ENCODE measurements at regions not wholly inside any gene's neighbourhood (a gene's known extent, or its start where the extent isn't known, plus 50 kb on each side); places are given as distances from the start of the nearest gene placed in this dataset.

DNA sequence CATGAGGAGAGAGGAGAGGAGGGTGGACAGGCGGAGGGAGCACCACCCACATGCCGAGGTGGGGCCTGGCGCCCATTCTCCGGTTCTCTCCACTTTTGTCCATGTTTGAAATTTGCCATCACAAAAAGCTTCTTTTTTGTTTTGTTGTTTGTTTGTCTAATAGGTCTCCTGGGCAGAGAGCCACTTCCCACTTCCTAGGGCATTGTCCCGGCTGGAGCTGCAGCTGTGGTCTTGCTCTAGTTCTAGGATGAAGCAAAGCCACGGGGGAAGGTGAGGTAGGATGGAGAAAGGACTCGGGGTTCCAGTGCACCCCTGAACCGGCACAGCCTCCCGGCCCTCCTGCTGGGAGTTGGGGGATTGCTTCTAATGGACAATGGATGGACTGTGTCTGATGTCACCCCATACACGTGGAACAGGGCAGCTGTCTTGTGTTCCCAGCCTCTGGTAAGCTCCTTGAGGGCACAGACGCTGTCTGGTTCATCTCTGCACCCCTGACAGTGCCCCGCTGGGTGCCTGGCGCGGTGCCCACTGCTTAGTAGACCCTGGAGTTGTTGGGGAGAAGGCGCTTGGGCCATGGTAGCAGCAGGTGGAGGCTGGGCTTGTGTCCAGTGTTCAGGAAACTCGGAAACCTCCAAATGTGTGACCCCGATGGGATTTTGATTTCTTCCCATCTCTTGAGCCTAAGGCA, 278.4 kb downstream of the NDUFA10 start:
- no TSS peak for BruUV-seq (replicated peaks)
- TF ChIP-seq, protein P1, sequence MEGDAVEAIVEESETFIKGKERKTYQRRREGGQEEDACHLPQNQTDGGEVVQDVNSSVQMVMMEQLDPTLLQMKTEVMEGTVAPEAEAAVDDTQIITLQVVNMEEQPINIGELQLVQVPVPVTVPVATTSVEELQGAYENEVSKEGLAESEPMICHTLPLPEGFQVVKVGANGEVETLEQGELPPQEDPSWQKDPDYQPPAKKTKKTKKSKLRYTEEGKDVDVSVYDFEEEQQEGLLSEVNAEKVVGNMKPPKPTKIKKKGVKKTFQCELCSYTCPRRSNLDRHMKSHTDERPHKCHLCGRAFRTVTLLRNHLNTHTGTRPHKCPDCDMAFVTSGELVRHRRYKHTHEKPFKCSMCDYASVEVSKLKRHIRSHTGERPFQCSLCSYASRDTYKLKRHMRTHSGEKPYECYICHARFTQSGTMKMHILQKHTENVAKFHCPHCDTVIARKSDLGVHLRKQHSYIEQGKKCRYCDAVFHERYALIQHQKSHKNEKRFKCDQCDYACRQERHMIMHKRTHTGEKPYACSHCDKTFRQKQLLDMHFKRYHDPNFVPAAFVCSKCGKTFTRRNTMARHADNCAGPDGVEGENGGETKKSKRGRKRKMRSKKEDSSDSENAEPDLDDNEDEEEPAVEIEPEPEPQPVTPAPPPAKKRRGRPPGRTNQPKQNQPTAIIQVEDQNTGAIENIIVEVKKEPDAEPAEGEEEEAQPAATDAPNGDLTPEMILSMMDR (IDR thresholded peaks at IDR 0.05; ENCODE audit: unreplicated experiment) = no peak
- DNase-seq = no peak
- no peak overlapping the region for H3K4me3 Mint-ChIP-seq (ENCODE audit: low read depth, unreplicated experiment)
- H3K9me3 Mint-ChIP-seq (ENCODE audit: low read depth, unreplicated experiment) = no peaks in the 10 kb centered on the region
- intact Hi-C loops (cut with micrococcal nuclease; ENCODE audit: unreplicated experiment) = no loop called here
- no peaks in the 10 kb centered on the region for H3K4me1 Mint-ChIP-seq (ENCODE audit: low read depth, unreplicated experiment)
- peaks cover 37% of the 10 kb centered on the region for H3K27me3 Mint-ChIP-seq (ENCODE audit: unreplicated experiment)
- CTCF ChIA-PET = no interaction called here
- H3K27ac Mint-ChIP-seq (ENCODE audit: unreplicated experiment) = no peak overlapping the region
- H3K36me3 Mint-ChIP-seq (ENCODE audit: insufficient read depth, unreplicated experiment) = no peaks in the 10 kb centered on the region

DNA sequence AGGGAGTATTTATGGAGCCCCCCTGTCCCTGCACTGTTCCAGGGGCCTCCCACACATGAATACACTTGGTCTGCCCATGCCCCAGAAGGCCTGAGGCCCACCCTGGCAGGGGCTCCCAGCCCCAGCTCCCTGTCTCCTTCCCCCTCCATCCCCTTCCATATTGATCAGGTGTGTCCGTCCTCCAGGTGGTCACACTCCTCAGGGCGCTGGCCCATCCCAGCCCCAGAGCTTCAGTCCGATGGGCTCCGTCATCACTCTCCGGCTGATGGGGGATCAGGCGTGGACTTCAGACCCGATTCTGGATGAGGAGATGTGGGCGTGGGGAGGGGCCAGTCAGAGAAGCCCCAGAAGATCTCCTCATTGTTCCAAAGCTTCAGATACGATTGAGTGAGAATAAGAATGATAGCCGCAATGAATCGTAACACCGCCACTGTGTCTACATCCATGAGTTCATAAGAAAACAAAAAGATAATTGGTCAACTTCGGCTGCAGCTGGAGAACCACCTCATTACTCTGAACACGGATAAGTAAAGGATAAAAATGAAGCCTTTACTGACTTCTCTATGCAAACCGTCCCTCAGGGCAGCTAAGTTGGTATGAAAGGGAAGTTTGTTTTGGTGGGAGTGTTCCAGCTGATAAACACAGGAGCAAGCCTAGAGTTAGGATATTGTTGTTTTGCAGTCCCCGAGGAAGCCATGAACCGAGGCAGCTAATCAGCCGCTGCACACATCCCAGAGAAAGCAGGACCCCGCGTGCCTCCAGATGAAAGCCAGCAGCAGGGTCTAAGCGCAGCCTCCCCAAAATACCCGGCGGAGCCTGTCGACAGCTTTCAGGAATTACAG, 279.5 kb downstream of the NDUFA10 start:
- TF ChIP-seq, protein P1 (IDR thresholded peaks at IDR 0.05; ENCODE audit: unreplicated experiment) = no peak
- no TSS peak for BruUV-seq (replicated peaks)
- no peaks in the 10 kb centered on the region for H3K36me3 Mint-ChIP-seq (ENCODE audit: insufficient read depth, unreplicated experiment)
- H3K4me3 Mint-ChIP-seq (ENCODE audit: low read depth, unreplicated experiment) = no peak overlapping the region
- H3K27ac Mint-ChIP-seq (ENCODE audit: unreplicated experiment) = no peak overlapping the region
- intact Hi-C loops (cut with micrococcal nuclease; ENCODE audit: unreplicated experiment) = no loop called here
- no peak for DNase-seq
- H3K9me3 Mint-ChIP-seq (ENCODE audit: low read depth, unreplicated experiment) = no peaks in the 10 kb centered on the region
- CTCF ChIA-PET = no interaction called here
- H3K4me1 Mint-ChIP-seq (ENCODE audit: low read depth, unreplicated experiment) = no peaks in the 10 kb centered on the region
- peaks cover 37% of the 10 kb centered on the region for H3K27me3 Mint-ChIP-seq (ENCODE audit: unreplicated experiment)

DNA sequence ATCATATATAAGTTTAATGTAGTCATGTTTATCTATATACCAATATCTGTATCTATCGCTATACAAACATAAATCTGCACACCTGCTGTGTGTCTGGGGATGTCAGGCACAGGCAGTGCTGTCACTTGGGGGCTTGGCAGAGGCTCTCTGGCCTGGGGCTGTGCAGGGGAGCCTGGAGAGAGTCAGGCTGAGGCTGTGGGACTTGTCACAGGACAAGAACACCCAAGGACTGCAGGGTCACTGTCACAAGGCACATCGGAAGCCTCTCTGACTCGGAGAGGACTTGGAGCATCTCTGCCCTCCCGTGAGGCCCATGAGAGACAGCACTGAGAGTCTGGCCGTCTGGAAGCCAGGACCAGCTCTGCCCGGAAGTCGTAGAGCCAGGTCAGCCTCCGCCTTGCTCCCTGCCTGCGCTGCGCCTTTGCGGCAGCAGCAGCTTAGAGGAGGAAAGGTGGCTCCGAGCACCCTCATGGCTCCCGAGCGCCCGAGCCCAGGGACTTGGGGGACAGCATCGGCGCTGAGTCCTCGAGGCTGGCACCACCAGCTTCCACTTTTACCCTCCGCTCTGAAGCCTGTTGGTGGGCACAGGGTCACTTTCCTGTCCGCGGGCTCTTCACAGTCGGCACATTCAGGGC, 280.3 kb downstream of the NDUFA10 start:
- no peak for DNase-seq
- H3K36me3 Mint-ChIP-seq (ENCODE audit: insufficient read depth, unreplicated experiment) = no peaks in the 10 kb centered on the region
- no peak overlapping the region for H3K27ac Mint-ChIP-seq (ENCODE audit: unreplicated experiment)
- H3K9me3 Mint-ChIP-seq (ENCODE audit: low read depth, unreplicated experiment) = no peaks in the 10 kb centered on the region
- intact Hi-C loops (cut with micrococcal nuclease; ENCODE audit: unreplicated experiment) = no loop called here
- no TSS peak for BruUV-seq (replicated peaks)
- CTCF ChIA-PET = no interaction called here
- H3K27me3 Mint-ChIP-seq (ENCODE audit: unreplicated experiment) = peaks cover 37% of the 10 kb centered on the region
- TF ChIP-seq, protein P1 (IDR thresholded peaks at IDR 0.05; ENCODE audit: unreplicated experiment) = no peak
- H3K4me1 Mint-ChIP-seq (ENCODE audit: low read depth, unreplicated experiment) = no peaks in the 10 kb centered on the region
- H3K4me3 Mint-ChIP-seq (ENCODE audit: low read depth, unreplicated experiment) = no peak overlapping the region

DNA sequence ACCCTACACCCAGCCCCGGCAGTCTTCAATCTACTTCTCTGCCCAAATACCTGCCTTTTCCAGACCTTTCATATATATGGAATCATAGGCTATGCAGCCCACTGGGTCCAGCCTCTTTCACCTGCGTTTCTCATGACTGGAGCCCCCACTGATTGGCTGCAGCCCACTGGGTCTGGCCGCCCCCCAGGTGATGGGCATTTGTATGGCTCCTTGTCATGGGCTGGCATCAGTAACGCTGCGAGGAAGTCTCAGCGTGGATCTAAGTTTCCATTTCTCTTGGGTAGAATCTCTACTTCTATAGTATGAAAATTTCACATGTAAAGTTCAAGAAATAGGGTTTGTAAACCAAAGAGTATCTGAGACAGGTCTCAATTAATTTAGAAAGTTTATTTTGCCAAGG, 281.9 kb downstream of the NDUFA10 start:
- TF ChIP-seq, protein P1 (IDR thresholded peaks at IDR 0.05; ENCODE audit: unreplicated experiment) = no peak
- no peaks in the 10 kb centered on the region for H3K36me3 Mint-ChIP-seq (ENCODE audit: insufficient read depth, unreplicated experiment)
- no peak overlapping the region for H3K27ac Mint-ChIP-seq (ENCODE audit: unreplicated experiment)
- DNase-seq = no peak
- H3K4me3 Mint-ChIP-seq (ENCODE audit: low read depth, unreplicated experiment) = no peak overlapping the region
- intact Hi-C loops (cut with micrococcal nuclease; ENCODE audit: unreplicated experiment) = no loop called here
- CTCF ChIA-PET = no interaction called here
- H3K27me3 Mint-ChIP-seq (ENCODE audit: unreplicated experiment) = peaks cover 33% of the 10 kb centered on the region
- H3K4me1 Mint-ChIP-seq (ENCODE audit: low read depth, unreplicated experiment) = no peaks in the 10 kb centered on the region
- no TSS peak for BruUV-seq (replicated peaks)
- H3K9me3 Mint-ChIP-seq (ENCODE audit: low read depth, unreplicated experiment) = no peaks in the 10 kb centered on the region
